Muscle layer of colon (tissue), 2 donors: ENCODE measurements at regions not wholly inside any gene's neighbourhood (a gene's known extent, or its start where the extent isn't known, plus 50 kb on each side); places are given as distances from the start of the nearest gene placed in this dataset.
"Not testable (repeated sequence)": the region's sequence is repeated elsewhere in the genome, so short reads cannot be mapped to it uniquely, and the experiment has no call there.

Experiments used
- H3K27ac ChIP-seq: one replicate; pipeline ENCODE4 v1.7.0; 2013; ENCODE audit warnings: low read depth, mild to moderate bottlenecking, low read length, moderate library complexity
- H3K27me3 ChIP-seq, 2 donors: one replicate each; pipeline ENCODE4 v1.7.0; 2013; ENCODE audit warnings: low read length in 2 of 2, mild to moderate bottlenecking in 2 of 2; ENCODE audit not compliant: insufficient read depth in 2 of 2, control insufficient read depth in 1 of 2
- H3K36me3 ChIP-seq: one replicate; pipeline ENCODE4 v1.7.0; 2013; ENCODE audit warnings: mild to moderate bottlenecking, low read length; ENCODE audit not compliant: insufficient read depth
- H3K4me1 ChIP-seq: one replicate; pipeline ENCODE4 v1.7.0; 2013; ENCODE audit warnings: mild to moderate bottlenecking, low read length; ENCODE audit not compliant: insufficient read depth
- H3K4me3 ChIP-seq, 2 donors: one replicate each; pipeline ENCODE4 v1.7.0; 2013; ENCODE audit warnings: low read length in 2 of 2, low read depth in 1 of 2, mild to moderate bottlenecking in 1 of 2, moderate library complexity in 1 of 2
- H3K9ac ChIP-seq: one replicate; pipeline ENCODE4 v1.7.0; 2013; ENCODE audit warnings: low read length
- H3K9me3 ChIP-seq: one replicate; pipeline ENCODE4 v1.7.0; 2013; ENCODE audit warnings: mild to moderate bottlenecking, low read length
- donor health status: abdominal sarcoma.
- donor health status: Adenocarcinoma of cecum.

DNA sequence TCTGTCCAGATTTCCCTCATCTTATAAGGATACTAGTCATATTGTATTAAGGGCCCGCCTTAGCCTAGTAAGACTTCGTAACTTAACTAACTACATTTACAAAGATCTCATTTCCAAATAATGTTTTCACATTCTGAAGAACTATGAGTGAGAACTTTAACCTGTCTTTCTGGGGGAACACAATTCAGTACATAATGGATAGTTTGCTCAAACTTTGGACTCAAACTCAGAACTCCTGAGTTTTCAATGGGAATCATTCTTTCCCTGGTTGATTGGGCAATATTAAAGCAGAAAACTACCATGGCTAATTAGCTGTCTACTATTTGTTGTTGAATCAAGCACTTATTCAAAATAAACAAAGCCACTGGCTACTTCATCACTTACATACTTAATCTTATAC is 522.9 kb downstream of the REEP3 start:
- no peak overlapping the region for H3K27ac ChIP-seq
- H3K27me3 ChIP-seq, result no peaks in the 10 kb centered on the region
- no peaks in the 10 kb centered on the region for H3K4me1 ChIP-seq
- H3K36me3 ChIP-seq, result no peaks in the 10 kb centered on the region
- H3K9ac ChIP-seq, result no peak overlapping the region
- H3K4me3 ChIP-seq, result no peak overlapping the region
- H3K9me3 ChIP-seq, result no peaks in the 10 kb centered on the region

DNA sequence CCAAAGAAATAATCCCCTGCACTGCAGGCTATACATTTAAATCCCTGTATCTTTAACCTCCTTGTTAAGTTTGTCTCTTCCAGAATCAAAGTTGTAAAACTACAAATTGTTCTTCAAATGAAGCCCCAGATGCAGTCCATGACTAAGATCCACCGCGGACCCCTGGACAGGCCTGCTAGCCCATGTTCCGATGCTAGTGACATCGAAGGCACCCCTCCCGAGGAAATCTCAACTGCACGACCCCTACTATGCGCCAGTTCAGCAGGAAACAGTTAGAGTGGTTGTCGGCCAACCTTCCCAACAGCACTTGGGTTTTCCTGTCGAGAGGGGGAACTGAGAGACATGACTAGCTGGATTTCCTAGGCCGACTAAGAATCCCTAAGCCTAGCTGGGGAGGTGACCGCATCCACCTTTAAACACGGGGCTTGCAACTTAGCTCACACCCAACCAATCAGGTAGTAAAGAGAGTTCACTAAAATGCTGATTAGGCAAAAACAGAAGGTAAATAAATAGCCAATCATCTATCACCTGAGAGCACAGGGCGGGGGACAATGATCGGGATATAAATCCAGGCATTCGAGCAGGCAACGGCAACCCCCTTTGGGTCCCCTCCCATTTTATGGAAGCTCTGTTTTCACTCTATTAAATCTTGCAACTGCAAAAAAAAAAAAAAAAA is 523.9 kb downstream of the REEP3 start:
- not testable (repeated sequence) for H3K9ac ChIP-seq, H3K27ac ChIP-seq, H3K36me3 ChIP-seq, H3K9me3 ChIP-seq, H3K4me1 ChIP-seq, H3K4me3 ChIP-seq, H3K27me3 ChIP-seq

DNA sequence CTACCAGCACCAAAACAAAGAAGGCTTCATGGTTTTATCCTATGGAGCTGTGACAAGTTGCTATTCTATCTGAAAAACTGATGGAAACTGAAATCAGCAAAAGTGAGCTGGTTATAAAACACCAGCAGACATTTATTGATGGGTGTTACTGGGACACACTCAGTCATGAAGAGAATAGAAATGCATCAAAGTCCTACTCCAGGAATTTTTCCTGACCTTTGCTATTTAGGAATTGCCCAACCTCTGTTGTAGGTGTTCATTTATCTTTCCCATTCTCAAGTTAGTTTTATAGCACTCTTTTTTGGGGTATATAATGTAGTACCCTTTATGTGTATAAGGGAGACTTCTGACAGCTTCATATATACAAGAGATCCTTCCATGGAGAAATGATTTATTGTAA is 533.2 kb downstream of the REEP3 start:
- Histone ChIP-seq H3K27me3 (no peaks in the 10 kb centered on the region), H3K4me3 (no peak overlapping the region), H3K9ac (no peak overlapping the region), H3K4me1 (no peaks in the 10 kb centered on the region), H3K9me3 (no peaks in the 10 kb centered on the region), H3K27ac (no peak overlapping the region), H3K36me3 (no peaks in the 10 kb centered on the region)

DNA sequence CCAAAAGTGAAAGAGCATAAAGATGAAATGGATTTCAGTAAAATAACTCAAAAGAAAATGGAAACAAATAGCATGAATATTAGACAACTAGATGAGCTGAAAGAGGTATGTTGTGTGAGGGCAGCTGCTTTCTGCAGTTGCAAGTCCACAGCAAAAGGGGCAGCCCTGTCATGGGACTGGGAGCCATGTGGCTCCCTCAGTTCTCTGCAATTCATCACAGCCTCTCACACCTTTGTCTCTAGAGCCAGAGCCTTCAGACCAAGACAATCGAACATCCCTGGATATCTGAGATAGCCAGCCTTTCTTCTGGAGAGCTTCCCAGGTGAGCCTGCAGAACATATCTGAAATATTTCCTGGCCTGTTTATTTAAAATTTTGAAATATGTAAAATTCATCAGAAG is 538.7 kb downstream of the REEP3 start:
- Histone ChIP-seq H3K27ac (no peak overlapping the region), H3K9ac (no peak overlapping the region), H3K4me3 (no peak overlapping the region), H3K36me3 (no peaks in the 10 kb centered on the region), H3K4me1 (no peaks in the 10 kb centered on the region), H3K9me3 (no peaks in the 10 kb centered on the region), H3K27me3 (no peaks in the 10 kb centered on the region)

DNA sequence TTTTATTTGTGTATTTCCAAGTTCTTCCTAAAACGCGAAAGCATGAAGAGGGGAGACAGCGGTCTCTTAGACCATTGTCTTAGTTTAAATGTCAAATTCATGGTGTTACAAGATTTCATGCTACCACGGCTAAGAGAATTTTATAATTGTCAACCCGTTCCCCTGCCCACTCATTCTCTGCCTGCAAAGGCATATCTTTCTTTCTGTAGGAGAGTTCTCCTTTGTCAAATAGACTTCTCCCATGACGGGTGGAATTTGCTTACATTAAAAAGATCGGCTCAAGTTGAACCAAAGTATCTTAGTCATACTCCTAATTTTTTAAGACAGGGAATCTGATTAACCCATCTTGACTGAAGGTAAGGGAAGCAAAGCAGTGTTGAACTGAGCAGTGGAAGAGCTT is 539.2 kb downstream of the REEP3 start:
- H3K4me3 ChIP-seq, result no peak overlapping the region
- H3K9me3 ChIP-seq, result no peaks in the 10 kb centered on the region
- no peak overlapping the region for H3K9ac ChIP-seq
- no peaks in the 10 kb centered on the region for H3K36me3 ChIP-seq
- H3K27ac ChIP-seq, result no peak overlapping the region
- no peaks in the 10 kb centered on the region for H3K4me1 ChIP-seq
- H3K27me3 ChIP-seq, result no peaks in the 10 kb centered on the region

DNA sequence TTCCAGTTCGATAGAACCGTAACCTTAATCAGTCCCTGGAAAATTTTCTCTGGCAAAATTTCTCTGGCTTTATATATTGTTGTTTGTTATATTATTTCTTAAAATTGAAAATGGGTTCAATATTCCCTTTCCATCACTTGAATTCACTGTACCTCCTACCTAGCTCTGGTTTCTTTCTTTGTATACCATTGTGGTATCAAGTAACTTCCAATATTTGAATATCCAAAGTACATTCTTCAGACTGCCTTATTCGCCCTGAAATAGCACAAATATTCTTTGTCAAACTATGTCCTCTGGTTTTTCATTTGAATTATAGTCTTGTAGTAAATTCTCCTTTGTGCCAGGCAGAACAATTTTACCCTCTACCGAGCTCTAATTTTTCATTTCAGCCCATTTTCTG is 541.6 kb downstream of the REEP3 start:
- no peaks in the 10 kb centered on the region for H3K36me3 ChIP-seq
- H3K4me1 ChIP-seq, result peaks cover 4% of the 10 kb centered on the region
- no peak overlapping the region for H3K4me3 ChIP-seq
- no peak overlapping the region for H3K9ac ChIP-seq
- H3K27me3 ChIP-seq, result no peaks in the 10 kb centered on the region
- H3K9me3 ChIP-seq, result no peaks in the 10 kb centered on the region
- no peak overlapping the region for H3K27ac ChIP-seq

DNA sequence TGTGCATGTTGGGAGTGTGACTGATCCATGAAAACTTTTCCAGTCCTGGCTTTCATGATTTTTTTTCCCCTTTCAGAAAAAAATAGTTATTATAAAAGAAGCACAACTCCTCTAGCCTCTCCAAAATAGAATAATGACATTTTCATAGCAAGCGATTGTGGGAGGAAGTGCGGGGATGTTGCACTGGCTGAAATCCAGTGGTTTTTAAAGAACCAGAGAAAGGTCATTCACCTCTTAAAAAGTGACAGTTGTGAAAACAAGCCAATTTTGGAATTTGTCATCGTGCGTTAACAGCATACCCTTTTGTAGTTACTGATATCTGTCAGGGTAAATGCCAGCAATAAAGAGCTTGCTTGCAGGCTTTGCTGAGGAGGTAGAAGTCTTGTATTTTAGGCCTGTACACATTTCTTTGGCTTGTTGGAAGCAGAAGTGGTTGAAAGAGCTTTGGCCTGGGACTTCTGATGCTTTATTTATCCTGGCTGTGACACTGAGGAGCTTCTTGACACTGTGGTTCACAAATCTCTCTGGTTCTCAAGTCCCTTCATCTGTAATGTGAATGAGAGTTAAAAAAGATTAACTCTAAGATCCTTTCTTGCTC is 545.9 kb downstream of the REEP3 start:
- Histone ChIP-seq H3K9ac (no peak overlapping the region), H3K27ac (no peak overlapping the region), H3K27me3 (no peaks in the 10 kb centered on the region), H3K4me1 (peaks cover 4% of the 10 kb centered on the region), H3K9me3 (no peaks in the 10 kb centered on the region), H3K4me3 (no peak overlapping the region), H3K36me3 (no peaks in the 10 kb centered on the region)

DNA sequence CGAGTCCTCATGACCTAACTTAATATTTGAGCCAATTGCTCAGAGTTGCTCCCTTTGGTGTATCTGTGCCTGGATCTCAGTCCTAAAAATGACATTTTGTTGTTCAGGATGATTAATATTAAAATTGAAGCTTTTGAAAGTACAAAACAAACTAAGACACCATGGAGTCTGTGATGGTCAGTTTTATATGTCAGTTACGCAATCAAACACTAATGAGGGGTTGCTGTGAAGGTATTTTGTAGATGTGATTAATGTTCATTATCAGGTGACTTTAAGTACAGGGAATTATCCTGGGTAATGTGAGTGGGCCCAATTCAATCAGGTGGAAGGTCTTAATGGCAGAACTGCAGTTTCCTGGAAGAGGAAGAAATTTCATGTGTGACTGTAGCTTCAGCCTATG is 546.7 kb downstream of the REEP3 start:
- H3K27ac ChIP-seq, result no peak overlapping the region

DNA sequence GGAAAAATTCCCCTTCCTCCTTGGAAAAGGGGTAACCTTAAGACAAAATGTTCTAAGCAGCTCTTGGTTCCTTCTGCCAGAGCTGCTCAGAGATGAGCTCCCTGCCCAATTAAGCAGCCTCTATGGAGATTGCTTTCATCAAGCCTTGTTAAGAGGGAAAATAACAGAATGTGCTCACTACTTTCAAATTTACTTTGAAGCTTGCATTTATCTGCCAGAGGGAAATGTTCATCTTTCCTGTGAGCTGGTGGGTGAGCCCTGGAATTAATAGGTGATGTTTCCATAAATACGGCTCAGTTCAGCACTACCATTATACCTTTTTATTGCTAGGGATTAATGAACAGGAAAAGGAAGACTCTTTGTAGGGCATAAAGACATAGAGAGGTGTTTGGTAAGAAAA is 549.0 kb downstream of the REEP3 start:
- no peaks in the 10 kb centered on the region for H3K36me3 ChIP-seq
- no peak overlapping the region for H3K9ac ChIP-seq
- no peaks in the 10 kb centered on the region for H3K9me3 ChIP-seq
- H3K4me3 ChIP-seq, result no peak overlapping the region
- no peak overlapping the region for H3K27ac ChIP-seq
- H3K4me1 ChIP-seq, result peaks cover 4% of the 10 kb centered on the region
- H3K27me3 ChIP-seq, result no peaks in the 10 kb centered on the region

More for the DNA sequence above, 546.7 kb downstream of the REEP3 start:
- H3K9ac ChIP-seq, result no peak overlapping the region
- peaks cover 4% of the 10 kb centered on the region for H3K4me1 ChIP-seq
- H3K36me3 ChIP-seq, result no peaks in the 10 kb centered on the region
- H3K4me3 ChIP-seq, result no peak overlapping the region
- H3K9me3 ChIP-seq, result no peaks in the 10 kb centered on the region
- no peaks in the 10 kb centered on the region for H3K27me3 ChIP-seq

DNA sequence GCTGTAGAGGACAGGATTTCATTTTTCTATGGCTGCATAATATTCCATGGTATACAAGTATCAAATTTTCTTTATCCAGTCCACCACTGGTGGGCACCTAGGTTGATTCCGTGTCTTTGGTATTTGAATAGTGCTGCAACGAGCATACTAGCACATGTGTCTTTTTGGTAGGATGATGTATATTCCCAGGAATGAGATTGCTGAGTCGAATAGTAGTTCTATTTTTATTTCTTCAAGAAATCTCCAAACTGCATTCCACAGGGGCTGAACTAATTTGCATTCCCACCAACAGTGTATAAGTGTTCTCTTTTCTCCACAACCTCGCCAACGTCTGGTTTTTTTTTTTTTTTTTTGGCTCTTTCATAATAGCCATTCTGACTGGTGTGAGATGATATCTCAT is 550.0 kb downstream of the REEP3 start:
- no peak overlapping the region for H3K27ac ChIP-seq
- H3K27me3 ChIP-seq, result no peaks in the 10 kb centered on the region

DNA sequence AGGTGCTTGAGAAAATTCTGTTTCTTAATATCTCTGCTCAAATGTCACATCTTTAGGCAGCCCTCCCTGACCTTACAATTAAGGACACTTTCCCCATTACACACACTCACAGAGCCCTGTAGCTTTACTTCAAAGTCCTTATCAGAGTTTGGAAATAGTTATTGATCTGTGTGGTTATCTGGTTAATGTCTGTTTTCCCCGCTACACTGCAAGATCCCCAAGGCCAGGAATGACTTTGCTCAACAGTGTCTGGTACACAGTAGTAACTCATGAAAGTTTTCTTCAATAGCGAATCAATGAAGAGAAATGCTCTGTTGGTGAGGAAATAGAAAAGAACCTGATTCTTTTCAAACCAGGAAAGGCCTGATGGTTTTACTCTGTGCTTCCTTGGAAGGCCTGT is 554.4 kb downstream of the REEP3 start:
- Histone ChIP-seq H3K27me3 (no peaks in the 10 kb centered on the region), H3K9me3 (no peaks in the 10 kb centered on the region), H3K9ac (no peak overlapping the region), H3K36me3 (no peaks in the 10 kb centered on the region), H3K27ac (no peak overlapping the region), H3K4me3 (no peak overlapping the region), H3K4me1 (no peaks in the 10 kb centered on the region)

More for the DNA sequence above, 550.0 kb downstream of the REEP3 start:
- no peak overlapping the region for H3K4me3 ChIP-seq
- H3K36me3 ChIP-seq, result no peaks in the 10 kb centered on the region
- H3K9me3 ChIP-seq, result no peaks in the 10 kb centered on the region
- no peak overlapping the region for H3K9ac ChIP-seq
- H3K4me1 ChIP-seq, result peaks cover 4% of the 10 kb centered on the region

DNA sequence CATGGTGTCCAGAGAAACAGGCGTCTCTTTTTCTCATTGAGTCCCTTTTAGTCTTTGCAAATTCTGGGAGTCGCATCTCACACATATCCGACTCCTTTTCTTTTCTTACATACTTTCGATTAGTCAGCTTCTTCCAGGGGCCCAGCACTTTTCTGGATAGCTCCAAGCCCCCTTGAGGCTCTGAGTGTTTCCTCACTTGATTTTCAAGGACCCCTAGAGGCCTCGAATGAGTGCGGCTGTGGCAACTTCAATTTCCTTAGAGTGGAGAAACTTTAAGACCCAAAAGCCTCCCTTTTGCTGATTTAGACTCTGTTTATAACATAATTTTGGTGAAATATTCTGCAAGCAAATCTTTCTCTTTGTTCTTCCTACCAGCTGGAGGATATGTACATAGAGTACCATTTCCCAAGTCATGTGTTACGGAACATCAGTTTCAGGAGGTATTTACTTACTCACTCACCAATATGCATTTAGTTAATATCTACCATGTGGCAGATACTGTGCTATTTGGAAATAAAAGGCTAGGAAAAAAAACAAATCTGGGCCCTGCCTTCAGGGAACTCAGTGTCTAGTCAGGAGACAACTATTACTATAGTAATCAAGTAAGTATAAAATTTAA is 555.2 kb downstream of the REEP3 start:
- no peak overlapping the region for H3K4me3 ChIP-seq
- H3K27ac ChIP-seq, result no peak overlapping the region
- H3K9ac ChIP-seq, result no peak overlapping the region
- H3K9me3 ChIP-seq, result no peaks in the 10 kb centered on the region
- H3K27me3 ChIP-seq, result no peaks in the 10 kb centered on the region
- no peaks in the 10 kb centered on the region for H3K4me1 ChIP-seq
- H3K36me3 ChIP-seq, result no peaks in the 10 kb centered on the region
